ENCODE measurements at regions not wholly inside any gene's neighbourhood (a gene's known extent, or its start where the extent isn't known, plus 50 kb on each side); places are given as distances from the start of the nearest gene placed in this dataset.

- TF ChIP-seq, protein P1, sequence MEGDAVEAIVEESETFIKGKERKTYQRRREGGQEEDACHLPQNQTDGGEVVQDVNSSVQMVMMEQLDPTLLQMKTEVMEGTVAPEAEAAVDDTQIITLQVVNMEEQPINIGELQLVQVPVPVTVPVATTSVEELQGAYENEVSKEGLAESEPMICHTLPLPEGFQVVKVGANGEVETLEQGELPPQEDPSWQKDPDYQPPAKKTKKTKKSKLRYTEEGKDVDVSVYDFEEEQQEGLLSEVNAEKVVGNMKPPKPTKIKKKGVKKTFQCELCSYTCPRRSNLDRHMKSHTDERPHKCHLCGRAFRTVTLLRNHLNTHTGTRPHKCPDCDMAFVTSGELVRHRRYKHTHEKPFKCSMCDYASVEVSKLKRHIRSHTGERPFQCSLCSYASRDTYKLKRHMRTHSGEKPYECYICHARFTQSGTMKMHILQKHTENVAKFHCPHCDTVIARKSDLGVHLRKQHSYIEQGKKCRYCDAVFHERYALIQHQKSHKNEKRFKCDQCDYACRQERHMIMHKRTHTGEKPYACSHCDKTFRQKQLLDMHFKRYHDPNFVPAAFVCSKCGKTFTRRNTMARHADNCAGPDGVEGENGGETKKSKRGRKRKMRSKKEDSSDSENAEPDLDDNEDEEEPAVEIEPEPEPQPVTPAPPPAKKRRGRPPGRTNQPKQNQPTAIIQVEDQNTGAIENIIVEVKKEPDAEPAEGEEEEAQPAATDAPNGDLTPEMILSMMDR (IDR thresholded peaks at IDR 0.05) = no peak
- no peak for TF ChIP-seq POLR2A (IDR thresholded peaks at IDR 0.05)
Measured at GRCh38 chr2:156191527-156191926, 141.0 kb downstream of the NR4A2 start.
